ENCODE measurements at regions not wholly inside any gene's neighbourhood (a gene's known extent, or its start where the extent isn't known, plus 50 kb on each side); places are given as distances from the start of the nearest gene placed in this dataset.

GRCh38 chr6:113427617-113428016 is 429.5 kb upstream of the MARCKS start:
- ATAC-seq (ENCODE audit: low FRiP score), result no peak
- no peak for DNase-seq (ENCODE audit: low spot score)
- no peak for TF ChIP-seq CTCF (IDR thresholded peaks at IDR 0.05)

- DNase-seq (ENCODE audit: low spot score) (no peak), ATAC-seq (ENCODE audit: low FRiP score) (no peak)
- no peak for TF ChIP-seq CTCF (IDR thresholded peaks at IDR 0.05)
These were observed 428.4 kb upstream of the MARCKS start for GRCh38 chr6:113428702-113429101.

GRCh38 chr6:113432521-113433334 is 424.4 kb upstream of the MARCKS start:
- TF ChIP-seq CTCF (IDR thresholded peaks at IDR 0.05), result no peak
- DNase-seq (ENCODE audit: low spot score), result no peak
- peak; percentile 31 for ATAC-seq (ENCODE audit: low FRiP score)

- peak; percentile 27 for DNase-seq (ENCODE audit: low spot score)
- peak; percentile 81 for ATAC-seq (ENCODE audit: low FRiP score)
- TF ChIP-seq CTCF (IDR thresholded peaks at IDR 0.05), result no peak
These were observed 423.7 kb upstream of the MARCKS start for GRCh38 chr6:113433335-113433991.

GRCh38 chr6:113434641-113435040 is 422.5 kb upstream of the MARCKS start:
- TF ChIP-seq CTCF (IDR thresholded peaks at IDR 0.05), result no peak
- ATAC-seq (ENCODE audit: low FRiP score) (no peak), DNase-seq (ENCODE audit: low spot score) (no peak)

- DNase-seq (ENCODE audit: low spot score), result no peak
- ATAC-seq (ENCODE audit: low FRiP score), result no peak
- no peak for TF ChIP-seq CTCF (IDR thresholded peaks at IDR 0.05)
These were observed 419.6 kb upstream of the MARCKS start for GRCh38 chr6:113437566-113437965.

- DNase-seq (ENCODE audit: low spot score), result no peak
- ATAC-seq (ENCODE audit: low FRiP score), result no peak
- TF ChIP-seq CTCF (IDR thresholded peaks at IDR 0.05), result no peak
These were observed 417.3 kb upstream of the MARCKS start for GRCh38 chr6:113439866-113440265.
